Mammary epithelial cell (primary cell): ENCODE measurements at regions not wholly inside any gene's neighbourhood (a gene's known extent, or its start where the extent isn't known, plus 50 kb on each side); places are given as distances from the start of the nearest gene placed in this dataset.
A peak's percentile ranks its signal among the peaks of the same experiment; 100 is the strongest.

Experiments used
- EZH2 ChIP-seq: IDR thresholded peaks from 2 replicates; pipeline ENCODE4 v1.6.1; 2012; ENCODE audit warnings: low read length, inconsistent platforms, borderline replicate concordance
- TF ChIP-seq, protein P1 (sequence below), 2 donors: IDR thresholded peaks in 1 of 2; conservative IDR thresholded peaks in 1 of 2; 2 replicates each; pipeline ENCODE4 v1.5.1; 2011 to 2012; ENCODE audit warnings: inconsistent platforms in 2 of 2, low read length in 2 of 2, mild to moderate bottlenecking in 2 of 2, control low read depth in 1 of 2, low read depth in 1 of 2; ENCODE audit not compliant: insufficient read depth in 1 of 2; ENCODE audit errors: extremely low read depth in 1 of 2

DNA sequence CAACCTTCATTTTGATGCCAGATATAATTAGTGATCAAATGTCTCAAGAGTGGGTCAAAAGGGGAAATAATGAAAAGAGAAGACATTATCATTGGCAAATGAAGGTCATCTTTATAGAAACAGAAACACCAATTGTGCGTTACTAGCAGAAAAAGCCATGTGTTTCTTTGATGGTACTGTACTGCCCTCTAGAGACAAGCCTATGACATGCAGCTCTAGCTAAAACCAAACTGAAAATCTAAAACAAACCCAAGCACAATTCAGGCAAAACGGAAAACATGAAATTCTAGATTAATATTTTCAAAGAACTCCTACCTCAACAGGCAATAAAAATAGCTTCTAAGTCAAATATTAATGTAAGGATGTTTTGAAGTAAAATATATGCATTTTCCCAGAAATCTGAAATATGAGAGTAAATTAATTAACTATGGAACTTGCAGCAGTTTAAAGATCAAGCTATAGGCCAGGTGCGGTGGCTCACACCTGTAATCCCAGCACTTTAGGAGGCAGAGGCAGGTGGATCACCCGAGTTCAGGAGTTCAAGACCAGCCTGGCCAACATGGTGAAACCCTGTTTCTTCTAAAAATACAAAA lies 115.4 kb downstream of the KLHL28 start:
- no peak for TF ChIP-seq EZH2
- TF ChIP-seq, protein P1, sequence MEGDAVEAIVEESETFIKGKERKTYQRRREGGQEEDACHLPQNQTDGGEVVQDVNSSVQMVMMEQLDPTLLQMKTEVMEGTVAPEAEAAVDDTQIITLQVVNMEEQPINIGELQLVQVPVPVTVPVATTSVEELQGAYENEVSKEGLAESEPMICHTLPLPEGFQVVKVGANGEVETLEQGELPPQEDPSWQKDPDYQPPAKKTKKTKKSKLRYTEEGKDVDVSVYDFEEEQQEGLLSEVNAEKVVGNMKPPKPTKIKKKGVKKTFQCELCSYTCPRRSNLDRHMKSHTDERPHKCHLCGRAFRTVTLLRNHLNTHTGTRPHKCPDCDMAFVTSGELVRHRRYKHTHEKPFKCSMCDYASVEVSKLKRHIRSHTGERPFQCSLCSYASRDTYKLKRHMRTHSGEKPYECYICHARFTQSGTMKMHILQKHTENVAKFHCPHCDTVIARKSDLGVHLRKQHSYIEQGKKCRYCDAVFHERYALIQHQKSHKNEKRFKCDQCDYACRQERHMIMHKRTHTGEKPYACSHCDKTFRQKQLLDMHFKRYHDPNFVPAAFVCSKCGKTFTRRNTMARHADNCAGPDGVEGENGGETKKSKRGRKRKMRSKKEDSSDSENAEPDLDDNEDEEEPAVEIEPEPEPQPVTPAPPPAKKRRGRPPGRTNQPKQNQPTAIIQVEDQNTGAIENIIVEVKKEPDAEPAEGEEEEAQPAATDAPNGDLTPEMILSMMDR (conservative IDR thresholded peaks at IDR 0.05 in 1 of 2, IDR thresholded peaks at IDR 0.05 in 1 of 2; ENCODE audit: extremely low read depth in 1 of 2, insufficient read depth in 1 of 2, low read depth in 1 of 2, low read length in 2 of 2): peak; percentile 84 to 91
